Kidney glomerular epithelial cell (primary cell): ENCODE measurements at regions not wholly inside any gene's neighbourhood (a gene's known extent, or its start where the extent isn't known, plus 50 kb on each side); places are given as distances from the start of the nearest gene placed in this dataset.

ENCODE experiments used
- DNase-seq: peaks from one replicate; lab custom pipeline; 2025; lab: John Stamatoyannopoulos, UW

GRCh38 chr7:54847921-54848320, 88.9 kb upstream of the SEC61G start:
- DNase-seq = no peak

GRCh38 chr7:54856856-54857255, 97.8 kb upstream of the SEC61G start:
- no peak for DNase-seq

- DNase-seq = no peak
These were observed 98.3 kb upstream of the SEC61G start for GRCh38 chr7:54857294-54857693.

- no peak for DNase-seq
These were observed 99.1 kb upstream of the SEC61G start for GRCh38 chr7:54858008-54858692.

- DNase-seq = no peak
These were observed 100.1 kb upstream of the SEC61G start for GRCh38 chr7:54859066-54859465.

- DNase-seq = no peak
These were observed 100.5 kb upstream of the SEC61G start for GRCh38 chr7:54859545-54859944.

GRCh38 chr7:54860003-54860775, 101.2 kb upstream of the SEC61G start:
- DNase-seq = peak; percentile 6

- DNase-seq = no peak
These were observed 101.8 kb upstream of the SEC61G start for GRCh38 chr7:54860843-54861242.

- DNase-seq = no peak
These were observed 105.7 kb upstream of the SEC61G start for GRCh38 chr7:54864663-54865062.

GRCh38 chr7:54869523-54869922, 110.5 kb upstream of the SEC61G start:
- DNase-seq = no peak

GRCh38 chr7:54874804-54875203, 115.8 kb upstream of the SEC61G start:
- no peak for DNase-seq

GRCh38 chr7:54877683-54878082, 118.7 kb upstream of the SEC61G start:
- no peak for DNase-seq

GRCh38 chr7:54878339-54878738, 119.3 kb upstream of the SEC61G start:
- DNase-seq = no peak

GRCh38 chr7:54879776-54880175, 120.8 kb upstream of the SEC61G start:
- DNase-seq = peak; percentile 68

- DNase-seq = no peak
These were observed 121.4 kb upstream of the SEC61G start for GRCh38 chr7:54880326-54880989.

GRCh38 chr7:54881816-54882520, 123.0 kb upstream of the SEC61G start:
- no peak for DNase-seq

GRCh38 chr7:54882694-54883093, 123.7 kb upstream of the SEC61G start:
- DNase-seq = no peak

- no peak for DNase-seq
These were observed 124.6 kb upstream of the SEC61G start for GRCh38 chr7:54883576-54883975.

- no peak for DNase-seq
These were observed 126.3 kb upstream of the SEC61G start for GRCh38 chr7:54885285-54885684.

GRCh38 chr7:54888067-54888733, 129.2 kb upstream of the SEC61G start:
- no peak for DNase-seq

- no peak for DNase-seq
These were observed 129.7 kb upstream of the SEC61G start for GRCh38 chr7:54888734-54889082.

- no peak for DNase-seq
These were observed 120.9 kb upstream of the EGFR start for GRCh38 chr7:54897891-54898290.
